ENCODE measurements at regions not wholly inside any gene's neighbourhood (a gene's known extent, or its start where the extent isn't known, plus 50 kb on each side); places are given as distances from the start of the nearest gene placed in this dataset.

DNA sequence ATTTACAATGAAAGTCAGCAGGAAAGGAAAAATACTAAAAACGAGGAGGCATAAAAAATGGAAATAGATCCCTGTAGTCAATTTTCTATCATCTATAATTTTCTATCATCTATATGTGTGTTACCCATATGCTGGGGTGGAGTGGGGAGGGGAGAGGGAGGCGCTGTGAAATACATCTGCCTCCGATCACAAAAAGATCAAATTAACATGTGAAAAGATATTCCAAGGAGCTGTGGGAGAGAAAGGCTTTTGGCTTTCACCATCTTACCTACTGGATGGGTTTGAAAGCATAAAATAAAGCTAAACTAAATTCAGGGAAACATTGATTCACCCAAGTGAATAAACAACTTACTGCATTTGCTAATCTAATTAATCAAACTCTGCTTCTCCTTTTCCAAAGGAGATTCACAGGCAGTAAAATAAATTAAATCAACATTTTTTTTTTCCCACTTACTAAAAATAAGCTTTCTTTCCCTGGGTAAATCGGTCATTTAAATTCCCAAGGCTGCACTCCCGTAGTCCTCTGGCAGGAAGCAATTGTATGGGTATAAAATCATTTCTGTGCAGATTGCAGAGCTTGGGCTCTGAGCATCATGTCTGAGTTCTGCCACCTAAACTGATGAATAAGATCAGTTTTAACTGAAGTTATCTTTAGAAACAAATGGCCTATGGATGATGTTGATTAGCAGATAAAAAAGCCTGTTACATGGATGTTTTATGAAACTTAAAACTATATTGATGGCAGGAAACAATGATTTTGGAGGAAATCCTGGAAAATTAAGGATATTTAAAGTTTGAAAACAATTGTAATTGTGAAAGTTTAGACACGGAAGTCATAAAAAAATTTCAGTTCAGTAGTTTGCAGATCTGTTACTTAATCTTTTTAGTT is 147.9 kb downstream of the SOX4 start:
- no peak for TF ChIP-seq CTCF (IDR thresholded peaks at IDR 0.05; ENCODE audit: insufficient read depth, missing control alignments)
- DNase-seq (ENCODE audit: insufficient read length, low spot score): no peak
- FAIRE-seq: no peak

DNA sequence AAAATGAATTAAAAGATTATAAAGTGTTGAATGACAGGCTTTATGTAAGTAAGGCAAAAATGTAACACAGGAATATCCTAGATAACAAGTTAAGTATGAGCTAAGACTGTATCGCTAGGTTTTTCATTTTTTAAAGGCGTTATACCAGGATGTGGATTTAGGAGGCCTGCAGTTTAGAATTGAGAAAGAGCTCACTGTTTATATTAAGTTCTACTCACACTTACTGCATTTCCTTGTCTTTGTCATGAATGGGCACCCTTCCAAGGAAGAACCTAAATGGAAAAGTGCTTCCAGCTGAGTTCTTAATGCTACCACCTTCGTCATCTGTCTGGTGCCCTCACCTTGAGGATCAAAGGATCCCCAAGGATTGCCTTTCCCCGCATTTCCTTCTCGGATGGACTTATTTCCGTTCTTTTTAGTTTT is 148.7 kb downstream of the SOX4 start:
- FAIRE-seq (no peak), DNase-seq (ENCODE audit: insufficient read length, low spot score) (no peak)
- no peak for TF ChIP-seq CTCF (IDR thresholded peaks at IDR 0.05; ENCODE audit: insufficient read depth, missing control alignments)

DNA sequence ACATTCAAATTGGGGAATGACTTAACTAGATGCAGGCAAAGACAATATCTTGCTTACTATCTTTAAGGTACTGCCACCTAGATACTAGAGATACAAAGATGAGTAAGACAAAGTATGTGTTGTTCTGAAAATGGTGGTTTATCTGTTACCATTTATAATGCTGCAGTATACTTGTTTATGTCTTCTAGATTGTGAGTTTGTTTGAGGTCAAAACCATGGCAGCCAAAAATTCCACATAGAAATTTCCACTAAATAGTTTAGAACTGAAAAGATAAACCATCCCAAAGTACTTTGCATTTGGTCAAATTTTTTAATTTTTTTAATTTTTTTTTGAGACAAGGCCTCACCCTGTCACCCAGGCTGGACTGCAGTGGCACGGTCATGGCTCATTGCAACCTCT is 150.8 kb downstream of the SOX4 start:
- FAIRE-seq (no peak), DNase-seq (ENCODE audit: insufficient read length, low spot score) (no peak)
- TF ChIP-seq CTCF (IDR thresholded peaks at IDR 0.05; ENCODE audit: insufficient read depth, missing control alignments): no peak

GRCh38 chr6:21745543-21746337 is 152.2 kb downstream of the SOX4 start:
- no peak for TF ChIP-seq CTCF (IDR thresholded peaks at IDR 0.05; ENCODE audit: insufficient read depth, missing control alignments)
- FAIRE-seq (no peak), DNase-seq (ENCODE audit: insufficient read length, low spot score) (no peak)

- DNase-seq (ENCODE audit: insufficient read length, low spot score) (no peak), FAIRE-seq (no peak)
- TF ChIP-seq CTCF (IDR thresholded peaks at IDR 0.05; ENCODE audit: insufficient read depth, missing control alignments): no peak
Measured at GRCh38 chr6:21747441-21747840, 153.9 kb downstream of the SOX4 start.

DNA sequence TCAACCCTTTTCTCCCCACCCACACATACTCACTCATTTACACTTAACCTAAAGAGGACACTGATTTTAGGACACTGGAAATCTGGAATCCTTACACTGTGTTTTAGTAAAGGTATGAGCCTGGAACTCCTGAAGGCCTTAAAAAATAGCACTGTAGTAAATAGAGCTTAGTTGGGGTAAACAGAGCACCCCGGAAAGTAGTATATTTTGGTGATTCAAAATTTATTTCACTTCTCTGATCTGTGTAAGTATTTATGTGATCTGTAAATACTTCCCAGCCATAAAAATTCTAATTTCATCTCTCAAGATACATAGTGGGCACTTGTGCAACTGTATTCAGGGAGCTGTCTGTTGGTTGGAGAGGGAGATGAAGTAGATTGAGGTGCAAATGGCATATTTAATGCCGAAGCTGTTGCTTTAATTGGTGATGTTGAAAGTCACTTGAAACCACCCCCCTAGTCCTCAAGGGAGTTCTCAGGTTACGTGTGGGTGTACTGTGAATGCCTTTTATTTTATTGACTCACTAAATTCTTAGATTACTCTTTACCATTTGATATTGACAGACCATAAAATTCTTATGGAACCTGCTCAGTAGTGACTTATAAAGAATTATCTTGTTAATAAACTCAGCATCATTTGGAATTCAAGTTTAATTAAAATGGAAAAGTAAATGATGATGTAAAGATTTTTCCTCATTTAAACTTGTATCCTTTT is 154.9 kb downstream of the SOX4 start:
- DNase-seq (ENCODE audit: insufficient read length, low spot score) (no peak), FAIRE-seq (no peak)
- no peak for TF ChIP-seq CTCF (IDR thresholded peaks at IDR 0.05; ENCODE audit: insufficient read depth, missing control alignments)
